HG03442 (cell line): ENCODE measurements at regions not wholly inside any gene's neighbourhood (a gene's known extent, or its start where the extent isn't known, plus 50 kb on each side); places are given as distances from the start of the nearest gene placed in this dataset.
"Not testable (repeated sequence)": the region's sequence is repeated elsewhere in the genome, so short reads cannot be mapped to it uniquely, and the experiment has no call there.

Source experiments
- ATAC-seq: cut with Tn5 transposase; IDR thresholded peaks from one replicate; pipeline ENCODE4 v1.9.1; 2021; ENCODE audit warnings: mild to moderate bottlenecking, moderate library complexity; ENCODE audit not compliant: unreplicated experiment

GRCh38 chr16:21514474-21514840 is 84.9 kb upstream of the METTL9 start:
- not testable (repeated sequence) for ATAC-seq

- not testable (repeated sequence) for ATAC-seq
Measured at GRCh38 chr16:21516705-21517040, 82.7 kb upstream of the METTL9 start.

GRCh38 chr16:21517263-21517662 is 82.1 kb upstream of the METTL9 start:
- ATAC-seq = not testable (repeated sequence)

- not testable (repeated sequence) for ATAC-seq
Measured at GRCh38 chr16:21519361-21520133, 79.8 kb upstream of the METTL9 start.

GRCh38 chr16:21520134-21521047 is 79.0 kb upstream of the METTL9 start:
- ATAC-seq = peak; percentile 60

GRCh38 chr16:21521048-21521389 is 78.4 kb upstream of the METTL9 start:
- ATAC-seq = not testable (repeated sequence)

GRCh38 chr16:21521390-21522143 is 77.8 kb upstream of the METTL9 start:
- not testable (repeated sequence) for ATAC-seq

GRCh38 chr16:21522846-21523245 is 76.5 kb upstream of the METTL9 start:
- ATAC-seq = not testable (repeated sequence)

GRCh38 chr16:21523411-21524067 is 75.8 kb upstream of the METTL9 start:
- ATAC-seq = no peak

- no peak for ATAC-seq
Measured at GRCh38 chr16:21524068-21524751, 75.2 kb upstream of the METTL9 start.

- not testable (repeated sequence) for ATAC-seq
Measured at GRCh38 chr16:21524752-21525028, 74.7 kb upstream of the METTL9 start.

- ATAC-seq = not testable (repeated sequence)
Measured at GRCh38 chr16:21525029-21525895, 74.1 kb upstream of the METTL9 start.

- ATAC-seq = not testable (repeated sequence)
Measured at GRCh38 chr16:21525956-21526922, 73.1 kb upstream of the METTL9 start.

- ATAC-seq = no peak
Measured at GRCh38 chr16:21526923-21527807, 72.2 kb upstream of the METTL9 start.

GRCh38 chr16:21529060-21529658 is 70.2 kb upstream of the METTL9 start:
- not testable (repeated sequence) for ATAC-seq

GRCh38 chr16:21530729-21531383 is 68.5 kb upstream of the METTL9 start:
- not testable (repeated sequence) for ATAC-seq
